ENCODE measurements at regions not wholly inside any gene's neighbourhood (a gene's known extent, or its start where the extent isn't known, plus 50 kb on each side); places are given as distances from the start of the nearest gene placed in this dataset.

DNA sequence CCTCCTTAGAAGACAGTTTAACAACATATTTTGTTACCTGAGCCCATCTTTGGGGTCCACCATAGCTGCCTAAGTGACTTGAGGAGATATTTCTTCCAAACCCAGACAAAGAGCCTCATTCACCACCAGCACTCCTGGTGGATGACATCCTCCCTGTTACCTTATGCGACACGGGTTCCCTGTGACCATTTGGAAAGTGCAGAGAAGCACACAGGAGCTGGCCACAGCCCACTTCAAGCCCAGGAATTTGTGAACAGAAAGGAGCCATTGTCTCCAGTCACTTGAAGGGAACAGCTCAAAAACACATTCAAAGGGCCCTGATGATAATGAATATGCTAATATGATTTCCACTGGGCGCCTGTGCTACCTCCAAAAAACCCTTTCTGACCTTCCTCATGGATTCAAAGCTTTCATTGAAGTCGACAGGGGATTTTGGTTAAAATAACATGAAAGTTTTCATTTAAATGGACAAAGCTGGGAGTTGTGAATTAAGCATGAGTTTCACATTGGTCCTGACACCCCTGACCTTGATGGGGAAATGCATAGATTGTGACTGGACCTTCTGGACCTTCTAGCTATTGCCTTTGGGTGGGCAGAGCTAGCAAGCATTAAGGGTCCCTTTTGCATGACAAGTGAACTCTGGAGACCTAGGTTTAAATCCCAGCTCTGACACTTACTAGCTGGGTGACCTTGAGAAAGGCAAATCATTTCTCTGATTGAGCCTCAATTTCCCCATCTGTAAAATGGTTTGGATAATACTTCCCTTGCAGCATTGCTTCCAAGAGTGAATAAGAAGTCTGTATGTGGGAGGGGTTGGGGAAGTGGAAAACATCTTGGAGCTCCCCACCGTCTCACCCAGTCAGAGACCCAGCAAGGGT is 83.3 kb upstream of the SIRPA start:
- CTCF ChIA-PET (ENCODE audit: unreplicated experiment), result no interaction called here
- Histone ChIP-seq H3K9me2 (ENCODE audit: insufficient read depth, low read length) (no peaks in the 10 kb centered on the region), H2AFZ (ENCODE audit: low read length) (no peak overlapping the region), H3K9me3 (ENCODE audit: low read length) (no peaks in the 10 kb centered on the region), H4K20me1 (ENCODE audit: insufficient read depth, low read length) (no peaks in the 10 kb centered on the region), H3K4me2 (ENCODE audit: low read length) (no peak overlapping the region), H3K4me3 (ENCODE audit: low read depth, low read length, poor library complexity, severe bottlenecking) (no peak overlapping the region), H3K27ac (ENCODE audit: low read depth, low read length, poor library complexity, severe bottlenecking) (no peak overlapping the region), H3K4me1 (ENCODE audit: insufficient read depth, low read length, poor library complexity, severe bottlenecking) (no peaks in the 10 kb centered on the region), H3K79me2 (ENCODE audit: insufficient read depth, low read depth, low read length) (no peaks in the 10 kb centered on the region), H3K36me3 (ENCODE audit: insufficient read depth, low read length) (no peaks in the 10 kb centered on the region)
- no peak for TF ChIP-seq EZH2phosphoT487 (IDR thresholded peaks at IDR 0.05; ENCODE audit: borderline replicate concordance, low read depth, low read length)
- TF ChIP-seq CTCF (conservative IDR thresholded peaks at IDR 0.05; ENCODE audit: low read length), result no peak
- no peak for DNase-seq (ENCODE audit: low spot score)
- POLR2A ChIA-PET, result interaction anchor here (0.7 kb wide), 1 partner anchor 24 kb away, joined by 3 read pairs; no protein-coding TSS in a partner anchor
- BruUV-seq (replicated peaks), result no TSS peak
- intact Hi-C loops (cut with micrococcal nuclease; ENCODE audit: unreplicated experiment), result no loop called here

- Histone ChIP-seq H3K36me3 (ENCODE audit: insufficient read depth, low read length) (no peaks in the 10 kb centered on the region), H3K27ac (ENCODE audit: low read depth, low read length, poor library complexity, severe bottlenecking) (no peak overlapping the region), H3K79me2 (ENCODE audit: insufficient read depth, low read depth, low read length) (no peaks in the 10 kb centered on the region), H3K4me1 (ENCODE audit: insufficient read depth, low read length, poor library complexity, severe bottlenecking) (no peaks in the 10 kb centered on the region), H3K4me3 (ENCODE audit: low read depth, low read length, poor library complexity, severe bottlenecking) (no peak overlapping the region), H2AFZ (ENCODE audit: low read length) (no peak overlapping the region), H3K4me2 (ENCODE audit: low read length) (no peak overlapping the region), H3K9me2 (ENCODE audit: insufficient read depth, low read length) (no peaks in the 10 kb centered on the region), H4K20me1 (ENCODE audit: insufficient read depth, low read length) (no peaks in the 10 kb centered on the region), H3K9me3 (ENCODE audit: low read length) (no peaks in the 10 kb centered on the region)
- intact Hi-C loops (cut with micrococcal nuclease; ENCODE audit: unreplicated experiment), result no loop called here
- BruUV-seq (replicated peaks), result no TSS peak
- POLR2A ChIA-PET, result interaction anchor here (0.7 kb wide), 2 partner anchors 18 to 25 kb away, joined by 3 read pairs; no protein-coding TSS in a partner anchor
- CTCF ChIA-PET (ENCODE audit: unreplicated experiment), result no interaction called here
- TF ChIP-seq CTCF (conservative IDR thresholded peaks at IDR 0.05; ENCODE audit: low read length) (no peak), EZH2phosphoT487 (IDR thresholded peaks at IDR 0.05; ENCODE audit: borderline replicate concordance, low read depth, low read length) (no peak)
- no peak for DNase-seq (ENCODE audit: low spot score)
These were observed 84.1 kb upstream of the SIRPA start for GRCh38 chr20:1810926-1811620.

DNA sequence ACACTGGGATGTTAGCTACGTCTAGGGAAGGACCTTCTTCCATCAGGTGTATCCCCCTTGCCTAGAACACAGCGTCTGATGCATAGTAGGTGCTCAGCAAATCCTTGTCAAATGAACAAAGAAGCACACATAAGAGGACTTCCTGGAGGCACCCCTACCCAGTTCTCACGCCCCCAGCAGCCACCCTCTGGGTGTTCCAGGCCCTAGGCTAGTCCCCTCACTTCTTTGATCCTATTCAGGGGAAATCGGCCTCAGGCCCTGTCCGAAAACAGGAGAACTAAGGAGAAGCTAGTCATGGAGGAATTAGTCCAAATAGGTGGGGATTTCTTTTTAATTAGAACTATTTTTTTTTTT is 84.7 kb upstream of the SIRPA start:
- Histone ChIP-seq H3K9me2 (ENCODE audit: insufficient read depth, low read length) (no peaks in the 10 kb centered on the region), H3K27ac (ENCODE audit: low read depth, low read length, poor library complexity, severe bottlenecking) (no peak overlapping the region), H3K79me2 (ENCODE audit: insufficient read depth, low read depth, low read length) (no peaks in the 10 kb centered on the region), H3K4me3 (ENCODE audit: low read depth, low read length, poor library complexity, severe bottlenecking) (no peak overlapping the region), H3K4me1 (ENCODE audit: insufficient read depth, low read length, poor library complexity, severe bottlenecking) (no peaks in the 10 kb centered on the region), H4K20me1 (ENCODE audit: insufficient read depth, low read length) (no peaks in the 10 kb centered on the region), H3K9me3 (ENCODE audit: low read length) (no peaks in the 10 kb centered on the region), H3K36me3 (ENCODE audit: insufficient read depth, low read length) (no peaks in the 10 kb centered on the region), H2AFZ (ENCODE audit: low read length) (no peak overlapping the region), H3K4me2 (ENCODE audit: low read length) (no peak overlapping the region)
- DNase-seq (ENCODE audit: low spot score), result no peak
- ChIA-PET POLR2A (interaction anchor here (0.7 kb wide), 1 partner anchor 17 kb away, joined by 3 read pairs; no protein-coding TSS in a partner anchor), CTCF (ENCODE audit: unreplicated experiment) (no interaction called here)
- TF ChIP-seq EZH2phosphoT487 (IDR thresholded peaks at IDR 0.05; ENCODE audit: borderline replicate concordance, low read depth, low read length), result no peak
- TF ChIP-seq CTCF (conservative IDR thresholded peaks at IDR 0.05; ENCODE audit: low read length), result no peak
- BruUV-seq (replicated peaks), result no TSS peak
- intact Hi-C loops (cut with micrococcal nuclease; ENCODE audit: unreplicated experiment), result no loop called here
